ENCODE measurements at regions not wholly inside any gene's neighbourhood (a gene's known extent, or its start where the extent isn't known, plus 50 kb on each side); places are given as distances from the start of the nearest gene placed in this dataset.

DNA sequence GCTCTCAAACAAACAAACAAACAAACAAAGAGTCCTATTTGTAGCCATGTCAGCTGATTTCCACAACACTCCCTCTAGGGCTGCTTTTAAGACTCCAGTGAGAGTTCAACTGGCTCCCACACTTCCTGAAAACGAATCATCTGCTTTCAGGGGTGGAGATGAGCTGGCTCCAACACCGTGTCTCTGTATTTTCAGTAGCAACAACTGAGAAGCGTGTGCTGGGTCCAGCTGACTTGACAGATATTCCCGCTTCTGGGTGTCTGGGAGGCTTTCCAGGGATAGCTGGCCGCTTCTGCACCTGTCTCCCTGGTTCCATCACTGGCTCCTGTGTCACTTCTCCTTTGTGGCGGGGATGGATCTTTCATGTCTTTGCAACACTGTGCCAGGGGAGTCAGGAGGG, 272.5 kb upstream of the SOX4 start:
- no peak for DNase-seq (ENCODE audit: low read depth)
- TF ChIP-seq, protein P1, sequence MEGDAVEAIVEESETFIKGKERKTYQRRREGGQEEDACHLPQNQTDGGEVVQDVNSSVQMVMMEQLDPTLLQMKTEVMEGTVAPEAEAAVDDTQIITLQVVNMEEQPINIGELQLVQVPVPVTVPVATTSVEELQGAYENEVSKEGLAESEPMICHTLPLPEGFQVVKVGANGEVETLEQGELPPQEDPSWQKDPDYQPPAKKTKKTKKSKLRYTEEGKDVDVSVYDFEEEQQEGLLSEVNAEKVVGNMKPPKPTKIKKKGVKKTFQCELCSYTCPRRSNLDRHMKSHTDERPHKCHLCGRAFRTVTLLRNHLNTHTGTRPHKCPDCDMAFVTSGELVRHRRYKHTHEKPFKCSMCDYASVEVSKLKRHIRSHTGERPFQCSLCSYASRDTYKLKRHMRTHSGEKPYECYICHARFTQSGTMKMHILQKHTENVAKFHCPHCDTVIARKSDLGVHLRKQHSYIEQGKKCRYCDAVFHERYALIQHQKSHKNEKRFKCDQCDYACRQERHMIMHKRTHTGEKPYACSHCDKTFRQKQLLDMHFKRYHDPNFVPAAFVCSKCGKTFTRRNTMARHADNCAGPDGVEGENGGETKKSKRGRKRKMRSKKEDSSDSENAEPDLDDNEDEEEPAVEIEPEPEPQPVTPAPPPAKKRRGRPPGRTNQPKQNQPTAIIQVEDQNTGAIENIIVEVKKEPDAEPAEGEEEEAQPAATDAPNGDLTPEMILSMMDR (IDR thresholded peaks at IDR 0.05; ENCODE audit: low read length, missing control alignments): no peak
- no peak overlapping the region for H3K4me3 ChIP-seq (replicated peaks; ENCODE audit: low read depth, low read length)

DNA sequence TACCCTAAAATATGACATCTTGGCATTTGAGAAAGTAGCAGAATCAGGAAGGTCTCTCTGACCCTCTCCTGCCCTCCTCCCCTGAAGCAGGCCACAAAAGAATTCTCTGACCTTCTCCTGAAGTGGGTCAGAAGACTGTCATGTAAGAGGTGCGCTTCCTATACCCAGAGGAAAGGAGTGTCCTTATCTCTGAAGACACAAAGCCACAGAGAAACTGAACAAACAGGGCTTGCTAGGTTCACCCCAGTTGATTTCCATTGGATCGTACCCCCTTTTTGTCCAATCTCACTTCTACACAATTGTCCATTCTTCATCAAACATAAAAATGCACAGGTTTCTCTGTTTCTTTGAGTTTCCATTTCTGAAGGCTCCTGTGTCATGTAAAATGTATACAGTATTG, 272.0 kb upstream of the SOX4 start:
- TF ChIP-seq, protein P1 (IDR thresholded peaks at IDR 0.05; ENCODE audit: low read length, missing control alignments): no peak
- no peak for DNase-seq (ENCODE audit: low read depth)
- H3K4me3 ChIP-seq (replicated peaks; ENCODE audit: low read depth, low read length): no peak overlapping the region

DNA sequence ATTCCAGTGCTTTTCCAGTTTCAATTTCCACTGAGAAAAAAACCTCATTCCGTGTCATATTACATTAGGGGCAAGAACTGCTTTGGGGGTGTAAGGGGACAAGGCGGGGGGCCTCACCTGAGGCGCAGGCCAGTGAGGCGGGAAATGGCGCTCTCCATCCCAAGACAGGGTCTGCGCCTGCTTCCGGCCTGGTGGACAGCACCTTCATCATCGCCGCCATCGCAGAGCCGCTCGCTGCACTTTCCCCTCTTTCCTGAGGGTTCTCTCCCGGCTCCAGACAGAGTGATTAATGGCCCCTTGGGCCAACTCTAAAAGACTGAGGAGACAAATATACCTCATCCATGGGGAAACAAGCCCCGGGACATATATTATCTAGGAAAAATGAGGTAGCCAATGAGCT, 270.0 kb upstream of the SOX4 start:
- no peak overlapping the region for H3K4me3 ChIP-seq (replicated peaks; ENCODE audit: low read depth, low read length)
- TF ChIP-seq, protein P1 (IDR thresholded peaks at IDR 0.05; ENCODE audit: low read length, missing control alignments): no peak
- no peak for DNase-seq (ENCODE audit: low read depth)

DNA sequence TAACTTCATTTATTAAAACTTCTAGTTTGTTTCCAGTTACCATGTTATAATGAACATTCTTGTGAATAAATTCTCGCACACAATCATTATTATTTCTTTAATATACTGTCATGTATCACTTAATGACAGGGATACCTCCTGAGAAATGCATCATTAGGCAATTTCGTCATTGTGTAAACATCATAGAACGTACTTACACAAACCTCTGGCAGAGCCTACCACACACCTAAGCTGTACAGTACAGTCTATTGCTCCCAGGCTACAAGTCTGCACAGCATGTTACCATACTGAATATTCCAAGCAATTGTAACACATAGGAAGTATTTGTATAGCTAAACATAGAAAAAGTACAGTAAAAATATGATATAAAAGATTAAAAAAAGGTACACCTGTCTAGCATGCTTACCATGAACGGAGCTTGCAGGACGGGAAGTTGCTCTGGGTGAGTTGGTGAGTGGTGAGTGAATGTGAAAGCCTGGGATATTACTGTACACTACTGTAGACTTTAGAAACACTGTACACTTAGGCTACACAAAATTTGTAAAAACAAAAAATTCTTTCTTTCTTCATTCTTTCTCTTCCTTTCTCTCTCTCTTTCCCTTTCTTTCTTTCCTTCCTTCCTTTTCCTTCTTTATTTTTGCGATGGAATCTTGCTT, 268.2 kb upstream of the SOX4 start:
- H3K4me3 ChIP-seq (replicated peaks; ENCODE audit: low read depth, low read length): no peak overlapping the region
- DNase-seq (ENCODE audit: low read depth): no peak
- TF ChIP-seq, protein P1 (IDR thresholded peaks at IDR 0.05; ENCODE audit: low read length, missing control alignments): no peak

DNA sequence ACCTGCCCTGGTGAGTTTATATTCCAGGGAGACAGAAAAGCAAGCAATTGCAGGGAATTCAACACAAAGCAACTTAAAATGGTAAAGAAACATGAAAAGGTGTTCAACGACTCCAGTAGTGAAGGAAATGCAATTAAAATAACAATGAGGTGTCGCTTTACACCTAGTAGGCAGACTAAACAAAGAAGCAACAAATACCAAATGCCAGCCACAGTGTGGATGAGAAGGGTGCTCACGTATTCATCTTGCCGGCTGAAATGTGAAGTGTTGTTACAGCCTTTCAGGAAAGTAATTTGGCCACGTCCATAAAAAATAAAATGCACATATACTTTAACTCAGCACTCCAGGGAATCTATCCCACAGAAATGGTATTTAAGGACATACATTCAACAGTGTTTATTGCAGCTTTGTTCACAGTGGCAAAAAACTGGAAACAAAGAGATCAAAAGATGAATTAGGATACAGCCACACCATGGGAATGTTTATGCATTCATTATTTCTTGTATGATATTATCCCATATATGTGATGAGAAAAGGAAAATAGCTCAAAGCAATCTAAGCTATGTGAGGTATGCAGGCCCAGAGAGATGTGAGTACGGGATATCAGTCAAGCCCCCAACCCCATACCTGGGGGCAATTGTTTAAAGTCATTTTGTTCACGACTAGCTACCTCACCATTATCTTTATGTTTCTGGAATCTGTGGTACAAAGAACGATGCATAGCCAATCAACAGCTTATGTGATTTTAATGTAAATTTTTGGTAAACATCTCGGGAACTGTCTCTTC, 266.0 kb upstream of the SOX4 start:
- no peak for DNase-seq (ENCODE audit: low read depth)
- no peak overlapping the region for H3K4me3 ChIP-seq (replicated peaks; ENCODE audit: low read depth, low read length)
- TF ChIP-seq, protein P1 (IDR thresholded peaks at IDR 0.05; ENCODE audit: low read length, missing control alignments): no peak

DNA sequence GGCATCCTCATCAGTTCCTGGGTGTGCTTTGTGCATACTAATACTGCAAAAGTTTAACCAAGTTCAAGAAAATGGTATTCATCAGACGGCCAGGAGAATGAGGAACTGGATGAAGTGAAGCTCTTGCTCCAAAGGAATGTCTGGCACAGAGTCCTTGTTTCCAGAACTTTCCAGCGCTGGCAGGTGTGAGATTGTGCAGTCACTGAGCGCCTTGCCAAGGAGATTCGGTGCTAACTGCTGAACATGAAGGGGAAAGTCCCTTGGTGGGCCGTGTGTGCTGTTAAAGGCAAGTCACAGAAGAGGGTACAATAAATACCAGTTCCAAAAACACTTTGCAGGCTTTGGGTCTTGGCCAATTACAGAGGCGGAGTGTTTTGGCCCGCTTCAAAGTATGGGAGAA, 262.3 kb upstream of the SOX4 start:
- H3K4me3 ChIP-seq (replicated peaks; ENCODE audit: low read depth, low read length): no peak overlapping the region
- TF ChIP-seq, protein P1 (IDR thresholded peaks at IDR 0.05; ENCODE audit: low read length, missing control alignments): no peak
- DNase-seq (ENCODE audit: low read depth): peak; percentile 21
